Breast epithelium (tissue), 4 donors: ENCODE measurements at regions not wholly inside any gene's neighbourhood (a gene's known extent, or its start where the extent isn't known, plus 50 kb on each side); places are given as distances from the start of the nearest gene placed in this dataset.

Experiments used
- DNase-seq, 2 donors: peaks; one replicate each; pipeline ENCODE4 v3.0.0-alpha.2; 2019; ENCODE audit warnings: low spot score in 2 of 2
- H3K27ac ChIP-seq, 2 donors: fragments of 200-600 bp; sonication (generic) in 1 of 2; one replicate each; pipeline ENCODE4 v1.5.1; 2016 to 2019; ENCODE audit warnings: mild to moderate bottlenecking in 1 of 2
- H3K27me3 ChIP-seq, 2 donors: fragments of 200-600 bp; sonication (generic) in 1 of 2; one replicate each; pipeline versions ENCODE4 v1.5.1 to v1.6.0; 2017 to 2019; ENCODE audit warnings: control low read depth in 1 of 2, mild to moderate bottlenecking in 1 of 2
- H3K36me3 ChIP-seq: fragments of 200-600 bp; one replicate; pipeline ENCODE4 v1.5.1; 2019
- H3K4me1 ChIP-seq, 2 donors: fragments of 200-600 bp; sonication (generic); one replicate each; pipeline ENCODE4 v1.5.1; 2016 to 2019; ENCODE audit warnings: control low read depth in 1 of 2
- H3K4me3 ChIP-seq, 3 donors: fragments of 200-600 bp; sonication (generic); 1 replicate in 2 of 3; 2 replicates in 1 of 3; pipeline ENCODE4 v1.5.1; 2016 to 2019; ENCODE audit warnings: mild to moderate bottlenecking in 3 of 3, moderate library complexity in 2 of 3
- H3K9me3 ChIP-seq, 2 donors: fragments of 200-600 bp; sonication (generic) in 1 of 2; one replicate each; pipeline ENCODE4 v1.5.1; 2016 to 2019; ENCODE audit warnings: control low read depth in 1 of 2
- POLR2A ChIP-seq: fragments of 450-650 bp; IDR thresholded peaks from one replicate; pipeline ENCODE4 v1.6.1; 2016; ENCODE audit warnings: antibody characterized with exemption, mild to moderate bottlenecking, moderate library complexity
- POLR2AphosphoS5 ChIP-seq, 3 donors: sonication (generic); formaldehyde crosslinking; IDR thresholded peaks; one replicate each; pipeline ENCODE4 v1.6.1; 2017; ENCODE audit warnings: antibody characterized with exemption in 3 of 3
- intact Hi-C: fragments of 100-400 bp; cut with DNase I; formaldehyde crosslinking; loops from one replicate; pipeline ENCODE4 v1.15.1; 2023; ENCODE audit warnings: low total_unique reads
- TF ChIP-seq, protein P1 (sequence below), 3 donors: fragments of 450-650 bp; IDR thresholded peaks; one replicate each; pipeline ENCODE4 v1.5.1; 2016 to 2017; ENCODE audit warnings: antibody characterized with exemption in 3 of 3, mild to moderate bottlenecking in 3 of 3, moderate library complexity in 3 of 3

DNA sequence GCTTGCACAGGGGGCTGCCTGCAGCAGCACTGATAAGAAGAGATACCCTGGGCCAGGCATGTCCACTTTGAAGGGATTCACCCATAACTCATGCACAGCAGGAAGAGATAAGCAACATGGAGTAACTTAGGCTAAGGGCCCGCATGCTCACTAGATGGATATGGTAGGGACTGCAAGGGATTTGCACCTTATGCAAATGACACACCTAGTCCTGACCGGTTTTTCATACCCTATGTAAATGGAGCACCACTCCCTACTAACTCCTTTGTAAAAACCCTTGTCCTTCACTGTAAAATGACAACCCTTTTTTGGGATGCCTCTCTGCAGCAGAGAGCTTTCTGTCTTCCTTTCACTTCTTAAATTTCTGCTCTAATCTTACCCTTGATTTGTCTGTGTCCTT lies 658.9 kb upstream of the CCDC179 start:
- no peaks in the 10 kb centered on the region for H3K27me3 ChIP-seq
- DNase-seq: no peak
- H3K36me3 ChIP-seq: no peaks in the 10 kb centered on the region
- intact Hi-C loops: no loop called here
- no peak for TF ChIP-seq POLR2AphosphoS5 (IDR thresholded peaks at IDR 0.05)
- no peak for TF ChIP-seq POLR2A
- TF ChIP-seq, protein P1, sequence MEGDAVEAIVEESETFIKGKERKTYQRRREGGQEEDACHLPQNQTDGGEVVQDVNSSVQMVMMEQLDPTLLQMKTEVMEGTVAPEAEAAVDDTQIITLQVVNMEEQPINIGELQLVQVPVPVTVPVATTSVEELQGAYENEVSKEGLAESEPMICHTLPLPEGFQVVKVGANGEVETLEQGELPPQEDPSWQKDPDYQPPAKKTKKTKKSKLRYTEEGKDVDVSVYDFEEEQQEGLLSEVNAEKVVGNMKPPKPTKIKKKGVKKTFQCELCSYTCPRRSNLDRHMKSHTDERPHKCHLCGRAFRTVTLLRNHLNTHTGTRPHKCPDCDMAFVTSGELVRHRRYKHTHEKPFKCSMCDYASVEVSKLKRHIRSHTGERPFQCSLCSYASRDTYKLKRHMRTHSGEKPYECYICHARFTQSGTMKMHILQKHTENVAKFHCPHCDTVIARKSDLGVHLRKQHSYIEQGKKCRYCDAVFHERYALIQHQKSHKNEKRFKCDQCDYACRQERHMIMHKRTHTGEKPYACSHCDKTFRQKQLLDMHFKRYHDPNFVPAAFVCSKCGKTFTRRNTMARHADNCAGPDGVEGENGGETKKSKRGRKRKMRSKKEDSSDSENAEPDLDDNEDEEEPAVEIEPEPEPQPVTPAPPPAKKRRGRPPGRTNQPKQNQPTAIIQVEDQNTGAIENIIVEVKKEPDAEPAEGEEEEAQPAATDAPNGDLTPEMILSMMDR (IDR thresholded peaks at IDR 0.05): no peak
- no peaks in the 10 kb centered on the region for H3K9me3 ChIP-seq
- H3K4me1 ChIP-seq: no peaks in the 10 kb centered on the region
- H3K27ac ChIP-seq: no peak overlapping the region
- H3K4me3 ChIP-seq: no peak overlapping the region

DNA sequence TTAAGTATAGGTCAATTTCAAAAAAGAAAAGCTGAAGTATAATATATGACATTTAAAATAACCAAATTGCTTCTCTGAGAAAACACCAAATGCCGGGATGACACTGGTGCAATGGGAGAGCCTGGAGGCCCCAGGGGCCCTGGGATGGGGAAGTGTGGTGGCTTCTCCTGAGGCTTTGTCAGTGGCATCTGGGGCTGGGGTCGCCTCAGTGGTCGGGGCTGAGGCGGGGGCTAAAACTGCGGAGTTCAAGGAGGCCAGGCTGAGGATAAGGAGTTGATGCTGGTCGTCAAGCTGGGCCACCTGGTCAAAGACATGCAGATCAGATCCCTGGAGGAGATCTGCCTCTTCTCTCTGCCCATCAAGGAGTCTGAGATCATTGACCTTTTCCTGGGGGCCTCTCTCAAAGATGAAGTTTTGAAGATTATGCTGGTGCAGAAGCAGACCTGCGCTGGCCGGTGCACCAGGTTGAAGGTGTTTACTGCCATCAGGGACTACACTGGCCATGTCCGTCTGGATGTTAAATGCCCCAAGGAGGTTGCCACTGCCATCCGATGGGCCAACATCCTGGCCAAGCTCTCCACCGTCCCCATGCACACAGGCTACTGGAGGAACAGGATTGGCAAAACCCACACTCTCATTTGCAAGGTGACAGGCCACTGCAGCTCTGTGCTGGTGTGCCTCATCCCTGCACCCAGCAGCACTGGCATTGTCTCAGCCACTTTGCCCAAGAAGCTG lies 660.1 kb upstream of the CCDC179 start:
- no peak for DNase-seq
- intact Hi-C loops: no loop called here
- H3K4me3 ChIP-seq: no peak overlapping the region
- H3K9me3 ChIP-seq: no peaks in the 10 kb centered on the region
- no peaks in the 10 kb centered on the region for H3K36me3 ChIP-seq
- no peak for TF ChIP-seq POLR2AphosphoS5 (IDR thresholded peaks at IDR 0.05)
- no peak overlapping the region for H3K27ac ChIP-seq
- H3K27me3 ChIP-seq: no peaks in the 10 kb centered on the region
- H3K4me1 ChIP-seq: no peaks in the 10 kb centered on the region

DNA sequence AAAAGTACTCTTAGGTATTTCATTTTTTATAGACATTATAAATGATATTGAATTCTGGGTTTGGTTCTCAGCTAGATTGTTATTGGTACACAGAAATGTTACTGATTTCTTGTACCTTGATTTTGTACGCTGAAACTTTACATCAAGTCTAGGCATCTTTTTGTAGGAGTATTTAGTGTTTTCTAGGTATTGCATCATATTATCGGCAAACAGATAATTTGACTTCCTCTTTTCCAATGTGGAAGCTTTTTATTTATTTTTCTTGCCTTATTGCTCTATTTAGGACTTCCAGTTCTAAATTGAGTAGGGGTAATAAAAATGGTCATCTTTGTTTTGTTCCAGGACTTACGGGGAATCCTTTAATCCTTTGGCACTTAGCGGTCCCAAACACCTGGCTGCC lies 676.6 kb upstream of the CCDC179 start:
- intact Hi-C loops: no loop called here
- DNase-seq: no peak
- Histone ChIP-seq H3K9me3 (no peaks in the 10 kb centered on the region), H3K27ac (no peak overlapping the region), H3K27me3 (no peaks in the 10 kb centered on the region), H3K4me1 (no peaks in the 10 kb centered on the region), H3K4me3 (no peak overlapping the region), H3K36me3 (no peaks in the 10 kb centered on the region)
- no peak for TF ChIP-seq POLR2AphosphoS5 (IDR thresholded peaks at IDR 0.05)

DNA sequence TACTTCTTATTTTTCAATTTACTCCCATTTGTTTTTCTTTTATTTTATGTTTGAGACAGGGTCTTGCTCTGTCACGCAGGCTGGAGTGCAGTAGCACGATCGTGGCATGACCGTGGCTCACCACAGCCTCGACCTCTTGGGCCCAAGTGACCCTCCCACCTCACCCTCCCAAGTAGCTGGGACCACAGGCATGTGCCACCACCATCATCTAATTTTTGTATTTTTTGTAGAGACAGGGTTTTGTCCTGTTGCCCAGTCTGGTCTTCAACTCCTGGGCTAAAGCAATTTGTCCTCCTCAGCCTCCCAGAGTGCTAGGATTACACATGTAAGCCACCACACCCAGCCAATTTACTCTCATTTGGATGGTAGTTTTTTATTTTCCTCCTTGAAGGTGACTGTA lies 679.3 kb upstream of the CCDC179 start:
- H3K36me3 ChIP-seq: no peaks in the 10 kb centered on the region
- intact Hi-C loops: no loop called here
- TF ChIP-seq POLR2AphosphoS5 (IDR thresholded peaks at IDR 0.05) (no peak), POLR2A (no peak)
- TF ChIP-seq, protein P1 (IDR thresholded peaks at IDR 0.05): no peak
- no peaks in the 10 kb centered on the region for H3K9me3 ChIP-seq
- H3K4me1 ChIP-seq: no peaks in the 10 kb centered on the region
- no peaks in the 10 kb centered on the region for H3K27me3 ChIP-seq
- H3K27ac ChIP-seq: no peak overlapping the region
- no peak overlapping the region for H3K4me3 ChIP-seq
- DNase-seq: no peak

DNA sequence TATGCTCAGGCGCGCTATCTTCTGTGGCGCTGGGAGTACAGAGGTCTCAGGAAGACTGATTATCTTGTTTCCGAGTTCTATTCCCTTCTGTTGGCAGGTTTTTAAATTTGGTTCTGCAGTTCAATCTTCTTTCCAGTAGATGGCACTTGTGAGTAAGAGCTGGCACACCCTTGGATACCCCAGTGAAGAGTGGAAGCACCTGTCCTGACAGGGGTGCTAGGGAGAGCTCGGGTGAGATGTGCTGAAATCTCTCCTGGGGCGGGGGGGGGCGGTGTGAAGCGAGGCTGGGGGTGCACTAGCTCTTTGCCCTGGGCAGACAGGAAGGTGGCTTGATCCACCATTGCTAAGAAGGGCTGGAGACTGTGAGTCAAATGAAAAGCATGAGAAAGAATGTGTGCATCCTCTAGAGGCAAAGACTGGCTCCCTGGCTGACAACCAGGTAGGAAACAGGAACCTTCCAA lies 679.9 kb upstream of the CCDC179 start:
- H3K9me3 ChIP-seq: no peaks in the 10 kb centered on the region
- H3K4me3 ChIP-seq: no peak overlapping the region
- no peaks in the 10 kb centered on the region for H3K4me1 ChIP-seq
- no peak overlapping the region for H3K27ac ChIP-seq
- no peaks in the 10 kb centered on the region for H3K36me3 ChIP-seq
- no peaks in the 10 kb centered on the region for H3K27me3 ChIP-seq
- no peak for DNase-seq
- intact Hi-C loops: no loop called here
- TF ChIP-seq, protein P1 (IDR thresholded peaks at IDR 0.05): peak in 1 of 3 donors; percentile 46
- TF ChIP-seq POLR2A: no peak

DNA sequence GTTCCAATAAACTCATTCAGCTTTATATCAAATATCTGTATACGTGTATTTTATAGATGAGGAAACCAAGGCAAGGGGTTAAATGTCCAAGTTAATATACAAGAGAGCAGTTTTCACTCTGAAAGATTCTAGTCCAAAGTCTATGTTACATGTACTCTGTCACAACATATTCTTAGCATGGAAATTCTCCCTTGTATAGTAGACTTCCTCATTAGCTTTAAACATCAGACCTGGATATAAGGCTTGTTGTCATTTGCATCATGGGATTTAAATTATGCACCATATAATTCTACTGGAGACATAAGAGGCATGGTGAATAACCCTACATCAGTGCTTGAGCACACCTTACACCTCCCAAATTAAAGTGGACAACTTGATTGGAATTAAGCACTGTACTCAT lies 681.9 kb upstream of the CCDC179 start:
- intact Hi-C loops: no loop called here
- H3K27me3 ChIP-seq: no peaks in the 10 kb centered on the region
- no peaks in the 10 kb centered on the region for H3K4me1 ChIP-seq
- DNase-seq: no peak
- H3K27ac ChIP-seq: no peak overlapping the region
- H3K9me3 ChIP-seq: no peaks in the 10 kb centered on the region
- TF ChIP-seq POLR2A (no peak), POLR2AphosphoS5 (IDR thresholded peaks at IDR 0.05) (no peak)
- TF ChIP-seq, protein P1 (IDR thresholded peaks at IDR 0.05): no peak
- no peak overlapping the region for H3K4me3 ChIP-seq
- no peaks in the 10 kb centered on the region for H3K36me3 ChIP-seq
